ENCODE measurements at regions not wholly inside any gene's neighbourhood (a gene's known extent, or its start where the extent isn't known, plus 50 kb on each side); places are given as distances from the start of the nearest gene placed in this dataset.

DNA sequence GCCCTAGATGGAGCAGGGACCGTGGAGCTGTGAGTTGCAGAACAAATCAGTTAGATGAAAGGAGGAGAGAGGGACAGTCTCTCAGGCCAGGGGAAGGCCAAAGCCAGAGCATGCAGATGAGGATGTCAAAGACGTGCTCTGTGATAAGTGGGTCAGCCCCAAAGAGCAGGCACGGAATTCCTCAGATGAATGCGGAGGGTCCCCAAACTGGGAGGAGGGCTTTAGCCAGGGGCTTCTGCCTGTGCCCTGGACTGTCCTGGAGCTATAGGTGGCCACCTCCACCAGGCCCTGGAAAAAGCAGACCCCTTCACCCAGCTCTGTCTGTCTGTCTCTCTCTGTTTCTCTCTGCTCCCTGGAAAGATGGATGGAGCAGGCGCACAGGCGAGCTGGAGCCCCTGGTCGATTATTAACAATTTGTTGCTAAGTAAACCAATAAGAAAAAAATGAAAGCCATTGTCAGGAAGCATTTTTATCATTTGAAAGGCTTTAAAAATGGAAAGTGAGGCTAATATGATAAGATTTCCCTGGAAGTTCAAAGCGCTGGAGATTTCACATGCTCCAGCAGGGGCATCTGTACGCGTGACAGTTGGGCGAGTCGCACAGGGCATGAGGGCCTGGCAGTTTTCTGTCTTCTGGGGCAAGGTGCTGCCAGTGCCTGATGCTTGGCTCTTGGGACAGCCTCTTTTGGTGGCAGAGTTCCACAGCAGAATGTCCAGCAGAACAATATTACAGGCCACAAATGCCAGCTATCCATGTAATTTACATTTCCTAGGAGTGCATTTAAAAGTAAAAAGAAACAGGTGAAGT, 241.0 kb downstream of the GLI2 start:
- H3K4me3 ChIP-seq (ENCODE audit: low read depth, low read length), result no peak overlapping the region
- DNase-seq (ENCODE audit: low read depth), result no peak
- TF ChIP-seq, protein P1, sequence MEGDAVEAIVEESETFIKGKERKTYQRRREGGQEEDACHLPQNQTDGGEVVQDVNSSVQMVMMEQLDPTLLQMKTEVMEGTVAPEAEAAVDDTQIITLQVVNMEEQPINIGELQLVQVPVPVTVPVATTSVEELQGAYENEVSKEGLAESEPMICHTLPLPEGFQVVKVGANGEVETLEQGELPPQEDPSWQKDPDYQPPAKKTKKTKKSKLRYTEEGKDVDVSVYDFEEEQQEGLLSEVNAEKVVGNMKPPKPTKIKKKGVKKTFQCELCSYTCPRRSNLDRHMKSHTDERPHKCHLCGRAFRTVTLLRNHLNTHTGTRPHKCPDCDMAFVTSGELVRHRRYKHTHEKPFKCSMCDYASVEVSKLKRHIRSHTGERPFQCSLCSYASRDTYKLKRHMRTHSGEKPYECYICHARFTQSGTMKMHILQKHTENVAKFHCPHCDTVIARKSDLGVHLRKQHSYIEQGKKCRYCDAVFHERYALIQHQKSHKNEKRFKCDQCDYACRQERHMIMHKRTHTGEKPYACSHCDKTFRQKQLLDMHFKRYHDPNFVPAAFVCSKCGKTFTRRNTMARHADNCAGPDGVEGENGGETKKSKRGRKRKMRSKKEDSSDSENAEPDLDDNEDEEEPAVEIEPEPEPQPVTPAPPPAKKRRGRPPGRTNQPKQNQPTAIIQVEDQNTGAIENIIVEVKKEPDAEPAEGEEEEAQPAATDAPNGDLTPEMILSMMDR (IDR thresholded peaks at IDR 0.05; ENCODE audit: control insufficient read depth, extremely low read depth, insufficient read depth), result no peak

DNA sequence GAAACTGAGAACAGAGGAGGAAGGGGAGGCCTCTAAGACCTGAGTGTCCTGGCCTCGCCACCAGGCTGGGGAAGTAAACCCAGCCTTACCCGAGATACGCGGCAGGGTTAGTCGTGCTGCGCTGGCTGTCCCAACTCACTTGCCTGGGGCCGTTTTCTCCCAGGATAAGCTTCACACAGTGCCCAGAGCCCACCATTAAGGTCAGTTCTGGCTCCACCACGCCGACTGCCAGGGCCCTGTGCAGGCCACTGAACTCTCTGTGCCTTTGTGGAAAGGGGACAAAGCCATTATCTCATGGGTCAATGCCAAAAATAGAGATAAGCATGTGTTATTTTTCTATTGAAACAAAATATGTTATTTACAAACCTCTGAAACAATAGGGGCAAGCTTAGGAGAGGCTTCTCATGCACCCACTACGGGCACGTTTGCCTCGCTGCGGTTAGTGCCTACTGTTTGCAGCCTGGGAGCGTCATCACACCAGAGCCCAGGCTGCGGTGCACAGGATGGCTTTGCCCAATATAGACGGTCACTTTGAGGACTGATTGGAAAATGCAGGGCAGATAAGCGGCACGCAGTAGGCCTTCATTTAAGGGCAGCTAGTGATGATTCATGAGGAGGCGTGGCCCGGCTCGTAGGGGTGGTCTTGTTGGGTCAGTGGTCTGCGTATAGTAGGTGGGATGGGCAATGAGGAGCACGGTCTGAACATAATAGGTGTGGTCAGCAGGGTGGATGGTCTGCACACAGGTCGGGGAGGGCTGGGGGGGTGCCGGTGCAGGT, 242.1 kb downstream of the GLI2 start:
- TF ChIP-seq, protein P1 (IDR thresholded peaks at IDR 0.05; ENCODE audit: control insufficient read depth, extremely low read depth, insufficient read depth), result no peak
- H3K4me3 ChIP-seq (ENCODE audit: low read depth, low read length), result no peak overlapping the region
- DNase-seq (ENCODE audit: low read depth), result no peak

DNA sequence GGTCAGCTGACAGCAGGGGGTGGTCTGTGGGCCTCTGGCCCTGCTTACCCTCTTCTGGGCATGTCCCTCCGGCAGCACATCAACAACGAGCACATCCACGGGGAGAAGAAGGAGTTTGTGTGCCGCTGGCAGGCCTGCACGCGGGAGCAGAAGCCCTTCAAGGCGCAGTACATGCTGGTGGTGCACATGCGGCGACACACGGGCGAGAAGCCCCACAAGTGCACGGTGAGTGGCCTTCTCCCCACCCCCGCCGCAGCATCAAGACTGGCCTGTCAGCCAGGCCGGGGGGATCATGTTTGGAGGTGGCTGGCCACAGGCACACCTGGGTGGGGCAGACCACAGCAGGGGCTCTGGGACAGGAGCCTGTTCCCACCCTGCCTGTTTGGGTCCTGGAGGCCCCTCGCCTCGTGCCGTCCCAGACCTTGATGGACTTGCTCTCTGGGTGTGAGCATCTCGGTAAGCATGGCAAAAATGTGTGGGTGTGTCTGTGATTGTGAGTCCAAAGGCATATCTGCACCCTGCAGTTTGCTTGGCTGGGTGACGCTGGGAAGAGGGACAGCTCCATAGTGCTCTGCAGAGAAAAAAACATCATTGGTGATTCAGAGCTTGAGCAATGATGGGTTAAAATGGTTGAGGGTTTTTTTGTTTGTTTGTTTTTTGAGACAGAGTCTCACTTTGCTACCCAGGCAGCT, 242.8 kb downstream of the GLI2 start:
- DNase-seq (ENCODE audit: low read depth), result no peak
- TF ChIP-seq, protein P1 (IDR thresholded peaks at IDR 0.05; ENCODE audit: control insufficient read depth, extremely low read depth, insufficient read depth), result no peak
- H3K4me3 ChIP-seq (ENCODE audit: low read depth, low read length), result no peak overlapping the region

DNA sequence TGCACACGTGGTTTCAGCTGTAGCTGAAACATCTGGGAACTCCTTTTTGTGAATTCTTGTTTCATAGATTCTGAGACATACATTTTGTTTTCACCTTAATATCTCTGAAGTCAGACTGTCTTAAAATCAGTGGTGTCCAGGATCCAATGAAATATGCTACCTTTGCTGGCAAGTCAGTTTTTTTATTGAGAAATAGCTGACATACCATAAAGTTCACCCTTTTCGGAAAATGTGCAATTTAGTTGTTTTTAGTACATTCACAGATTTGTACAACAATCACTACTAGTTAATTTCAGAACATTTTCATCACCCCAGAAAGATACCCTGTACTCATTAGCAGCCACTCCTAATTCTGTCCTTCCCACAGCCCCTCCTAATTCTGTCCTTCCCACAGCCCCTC, 243.7 kb downstream of the GLI2 start:
- no peak overlapping the region for H3K4me3 ChIP-seq (ENCODE audit: low read depth, low read length)
- DNase-seq (ENCODE audit: low read depth), result no peak
- TF ChIP-seq, protein P1 (IDR thresholded peaks at IDR 0.05; ENCODE audit: control insufficient read depth, extremely low read depth, insufficient read depth), result no peak

DNA sequence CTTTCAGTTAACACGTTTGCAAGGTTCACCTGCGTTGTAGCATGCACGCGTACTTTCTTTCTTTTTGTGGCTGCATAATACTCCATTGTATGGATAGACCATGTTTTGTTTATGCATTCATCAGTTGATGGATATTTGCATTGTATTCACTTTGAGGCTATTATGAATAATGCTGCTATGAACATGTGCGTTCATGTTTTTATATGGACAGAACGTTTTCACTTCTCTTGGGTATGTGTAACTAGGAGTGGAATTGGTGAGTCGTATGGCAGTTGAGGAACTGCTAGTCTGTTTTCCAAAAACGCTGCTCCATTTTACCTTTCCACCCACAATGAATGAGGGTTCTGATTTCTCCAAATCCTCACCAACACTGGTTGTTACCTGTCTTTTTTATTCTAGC, 244.3 kb downstream of the GLI2 start:
- no peak for DNase-seq (ENCODE audit: low read depth)
- TF ChIP-seq, protein P1 (IDR thresholded peaks at IDR 0.05; ENCODE audit: control insufficient read depth, extremely low read depth, insufficient read depth), result no peak

DNA sequence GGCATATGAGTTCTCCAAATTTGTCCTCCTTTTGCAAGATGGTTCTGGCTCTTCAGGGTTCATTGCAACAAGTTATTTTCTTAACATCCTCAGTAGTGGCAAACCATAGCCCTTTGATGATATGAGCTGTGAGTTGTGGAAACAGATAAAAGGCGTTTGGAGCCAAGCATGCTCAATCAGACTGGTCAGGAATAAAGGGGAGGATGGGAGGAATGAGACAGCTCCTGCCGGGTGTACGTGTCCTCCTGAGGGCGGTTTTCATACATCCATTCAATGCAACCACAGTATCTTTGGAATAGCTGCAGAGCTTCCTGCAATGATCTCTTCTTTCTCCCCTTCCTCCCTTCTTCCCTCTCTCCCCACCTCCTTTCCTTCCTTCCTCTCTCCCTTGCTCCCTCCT, 245.8 kb downstream of the GLI2 start:
- TF ChIP-seq, protein P1 (IDR thresholded peaks at IDR 0.05; ENCODE audit: control insufficient read depth, extremely low read depth, insufficient read depth), result no peak
- no peak for DNase-seq (ENCODE audit: low read depth)
- no peak overlapping the region for H3K4me3 ChIP-seq (ENCODE audit: low read depth, low read length)

More for the DNA sequence above, 244.3 kb downstream of the GLI2 start:
- no peak overlapping the region for H3K4me3 ChIP-seq (ENCODE audit: low read depth, low read length)

All from LNCaP clone FGC (cell line).